IMR-90 (cell line): ENCODE measurements at regions not wholly inside any gene's neighbourhood (a gene's known extent, or its start where the extent isn't known, plus 50 kb on each side); places are given as distances from the start of the nearest gene placed in this dataset.

Experiments
- ATAC-seq: fragments of 200-7000 bp; cut with Tn5 transposase; 2 replicates; pipeline ENCODE4 v1.9.1; 2020; ENCODE audit warnings: low read depth, mild to moderate bottlenecking, moderate library complexity
- BruUV-seq: library from RNA; stranded (reverse); fragments of 400-500 nt; replicated peaks from 2 replicates; lab custom pipeline; 2021; lab: Mats Ljungman, UMichigan
- CTCF ChIA-PET: fragments of 300-600 bp; formaldehyde crosslinking; extraction: SDS; loops from one replicate; lab custom pipeline; 2021; ENCODE audit warnings: antibody characterized with exemption; lab: Yijun Ruan, JAX
- POLR2A ChIA-PET: fragments of 300-600 bp; sonication (Branson Sonifier 250); formaldehyde crosslinking; loops from one replicate; lab custom pipeline; 2022; ENCODE audit warnings: antibody characterized with exemption; ENCODE audit not compliant: unreplicated experiment; lab: Charles Lee
- DNase-seq: peaks from one replicate; pipeline ENCODE4 v3.0.0; 2013
- H2AFZ ChIP-seq: replicated peaks from 2 replicates; pipeline ENCODE3; 2013; ENCODE audit warnings: low read length, mild to moderate bottlenecking; ENCODE audit not compliant: poor library complexity
- H2AK5ac ChIP-seq: 2 replicates; pipeline ENCODE4 v1.6.1; 2013; ENCODE audit warnings: low read depth, low read length, inconsistent platforms
- H2AK9ac ChIP-seq: replicated peaks from 2 replicates; pipeline ENCODE3; 2013; ENCODE audit warnings: mild to moderate bottlenecking, low read depth, low read length, moderate library complexity; ENCODE audit not compliant: poor library complexity
- H2BK120ac ChIP-seq: 2 replicates; pipeline ENCODE4 v1.6.1; 2013; ENCODE audit warnings: low read depth, low read length, inconsistent platforms
- H2BK15ac ChIP-seq: 3 replicates; pipeline ENCODE4 v1.6.1; 2013; ENCODE audit warnings: low read depth, low read length, inconsistent platforms
- H2BK20ac ChIP-seq: 2 replicates; pipeline ENCODE4 v1.6.1; 2013; ENCODE audit warnings: low read depth, mild to moderate bottlenecking, inconsistent platforms, low read length, moderate library complexity
- H2BK5ac ChIP-seq: 2 replicates; pipeline ENCODE4 v1.6.1; 2013; ENCODE audit warnings: mild to moderate bottlenecking, low read depth, low read length, inconsistent platforms; ENCODE audit not compliant: poor library complexity, severe bottlenecking
- H3K14ac ChIP-seq: replicated peaks from 2 replicates; pipeline ENCODE4 v1.6.1; 2013; ENCODE audit warnings: low read depth, low read length, inconsistent platforms
- H3K18ac ChIP-seq: 2 replicates; pipeline ENCODE4 v1.6.1; 2013; ENCODE audit warnings: low read depth, low read length, control low read depth
- H3K23ac ChIP-seq: 2 replicates; pipeline ENCODE4 v1.6.1; 2013; ENCODE audit warnings: low read depth, low read length, inconsistent platforms
- H3K27ac ChIP-seq: 2 replicates; pipeline ENCODE4 v1.5.1; 2013; ENCODE audit warnings: mild to moderate bottlenecking, control low read depth, low read length; ENCODE audit not compliant: insufficient read depth
- H3K27me3 ChIP-seq: 2 replicates; pipeline ENCODE4 v1.6.1; 2013; ENCODE audit warnings: low read length; ENCODE audit not compliant: control insufficient read depth, insufficient read depth
- H3K36me3 ChIP-seq: 2 replicates; pipeline ENCODE4 v1.6.1; 2013; ENCODE audit warnings: low read length, mixed read lengths; ENCODE audit not compliant: control insufficient read depth, insufficient read depth
- H3K4ac ChIP-seq: 2 replicates; pipeline ENCODE4 v1.6.1; 2013; ENCODE audit warnings: low read depth, low read length, inconsistent platforms
- H3K4me1 ChIP-seq: 2 replicates; pipeline ENCODE4 v1.6.1; 2013; ENCODE audit warnings: low read length, mixed read lengths; ENCODE audit not compliant: control insufficient read depth, insufficient read depth
- H3K4me2 ChIP-seq: 2 replicates; pipeline ENCODE4 v1.6.1; 2013; ENCODE audit warnings: low read depth, mild to moderate bottlenecking, control low read depth, low read length, moderate library complexity
- H3K4me3 ChIP-seq: 2 replicates; pipeline ENCODE4 v1.5.1; 2013; ENCODE audit warnings: low read depth, mild to moderate bottlenecking, control low read depth, low read length, moderate library complexity; ENCODE audit not compliant: insufficient read depth
- H3K56ac ChIP-seq: 2 replicates; pipeline ENCODE4 v1.6.1; 2013; ENCODE audit warnings: low read length, inconsistent platforms; ENCODE audit not compliant: insufficient read depth; ENCODE audit errors: extremely low read depth
- H3K79me1 ChIP-seq, 2 experiments: 2 replicates each; pipeline ENCODE4 v1.6.1; 2013; ENCODE audit warnings: low read length in 2 of 2, inconsistent platforms in 1 of 2, low read depth in 1 of 2
- H3K9ac ChIP-seq: 2 replicates; pipeline ENCODE4 v1.6.1; 2013; ENCODE audit warnings: low read depth, low read length, control low read depth
- H3K9me1 ChIP-seq: 2 replicates; pipeline ENCODE4 v1.6.1; 2013; ENCODE audit warnings: low read length, inconsistent platforms; ENCODE audit not compliant: insufficient read depth
- H3K9me3 ChIP-seq: 2 replicates; pipeline ENCODE4 v1.6.1; 2013; ENCODE audit warnings: low read length; ENCODE audit not compliant: control insufficient read depth, insufficient read depth
- H4K20me1 ChIP-seq: 2 replicates; pipeline ENCODE4 v1.6.1; 2013; ENCODE audit warnings: low read length, inconsistent platforms; ENCODE audit not compliant: insufficient read depth
- H4K5ac ChIP-seq: 2 replicates; pipeline ENCODE4 v1.6.1; 2013; ENCODE audit warnings: mild to moderate bottlenecking, low read depth, low read length, control low read depth
- H4K8ac ChIP-seq, 2 experiments: 2 replicates each; pipeline ENCODE4 v1.6.1; 2013; ENCODE audit warnings: low read depth in 2 of 2, low read length in 2 of 2, control low read depth in 1 of 2, inconsistent platforms in 1 of 2
- H4K91ac ChIP-seq: 2 replicates; pipeline ENCODE4 v1.6.1; 2013; ENCODE audit warnings: low read depth, low read length, inconsistent platforms; ENCODE audit not compliant: insufficient read depth
- BHLHE40 ChIP-seq: fragments of 150-350 bp; IDR thresholded peaks from 2 replicates; pipeline ENCODE4 v1.6.1; 2016; ENCODE audit warnings: mild to moderate bottlenecking, low read depth, low read length
- CEBPB ChIP-seq: IDR thresholded peaks from 2 replicates; pipeline ENCODE4 v1.6.1; 2012; ENCODE audit warnings: low read depth, low read length, improper control_type of control experiment
- CHD1 ChIP-seq: IDR thresholded peaks from 2 replicates; pipeline ENCODE4 v1.6.1; 2012; ENCODE audit warnings: low read depth, low read length, improper control_type of control experiment
- CTCF ChIP-seq: conservative IDR thresholded peaks from 2 replicates; pipeline ENCODE4 v1.5.1; 2012; ENCODE audit warnings: mild to moderate bottlenecking, low read depth, low read length, improper control_type of control experiment
- ELK1 ChIP-seq: fragments of 150-350 bp; IDR thresholded peaks from 2 replicates; pipeline ENCODE4 v1.6.1; 2016; ENCODE audit warnings: low read depth, mild to moderate bottlenecking, low read length, moderate library complexity, borderline replicate concordance
- FOS ChIP-seq: fragments of 150-350 bp; IDR thresholded peaks from 2 replicates; pipeline ENCODE4 v1.6.1; 2016; ENCODE audit warnings: low read depth, low read length
- MAFK ChIP-seq: IDR thresholded peaks from 2 replicates; pipeline ENCODE4 v1.6.1; 2012; ENCODE audit warnings: low read depth, low read length, improper control_type of control experiment
- MAZ ChIP-seq: IDR thresholded peaks from 2 replicates; pipeline ENCODE4 v1.6.1; 2012; ENCODE audit warnings: low read depth, mild to moderate bottlenecking, low read length, improper control_type of control experiment, moderate library complexity, borderline replicate concordance
- MXI1 ChIP-seq: IDR thresholded peaks from 2 replicates; pipeline ENCODE4 v1.6.1; 2012; ENCODE audit warnings: low read depth, mild to moderate bottlenecking, low read length, moderate library complexity, borderline replicate concordance
- NFE2L2 ChIP-seq: fragments of 150-350 bp; IDR thresholded peaks from 2 replicates; pipeline ENCODE4 v1.6.1; 2016; ENCODE audit warnings: low read depth, mild to moderate bottlenecking, low read length
- POLR2A ChIP-seq: IDR thresholded peaks from 2 replicates; pipeline ENCODE4 v1.6.1; 2012; ENCODE audit warnings: mild to moderate bottlenecking, low read depth, low read length
- RAD21 ChIP-seq: IDR thresholded peaks from 2 replicates; pipeline ENCODE4 v1.6.1; 2012; ENCODE audit warnings: low read length, improper control_type of control experiment
- RCOR1 ChIP-seq: IDR thresholded peaks from 2 replicates; pipeline ENCODE4 v1.6.1; 2012; ENCODE audit warnings: mild to moderate bottlenecking, low read length, improper control_type of control experiment; ENCODE audit not compliant: insufficient replicate concordance
- RFX5 ChIP-seq: IDR thresholded peaks from 2 replicates; pipeline ENCODE4 v1.8.0; 2012; ENCODE audit warnings: low read depth, mild to moderate bottlenecking, low read length, moderate library complexity
- SMC3 ChIP-seq: fragments of 150-350 bp; IDR thresholded peaks from 2 replicates; pipeline ENCODE4 v1.6.1; 2016; ENCODE audit warnings: low read depth, mild to moderate bottlenecking, antibody characterized with exemption, low read length, moderate library complexity
- USF2 ChIP-seq: fragments of 150-350 bp; IDR thresholded peaks from 2 replicates; pipeline ENCODE4 v1.6.1; 2017; ENCODE audit warnings: mild to moderate bottlenecking, antibody characterized with exemption, low read length, low read depth
- WGBS, 2 experiments: methylation state at CpG; one replicate each; pipeline versions ENCODE4 v1.1.5 to v1.1.7; 2013; ENCODE audit warnings: missing lambda C conversion rate in 2 of 2; ENCODE audit not compliant: insufficient read length in 1 of 2; ENCODE audit errors: extremely low coverage in 2 of 2; 5-methylcytosine and 5-hydroxymethylcytosine counted together
- dilution Hi-C: fragments of 300-500 bp; cut with HindIII; formaldehyde crosslinking; loops from one replicate; pipeline ENCODE4 v1.14.3; 2018; ENCODE audit warnings: low sequenced_read_pairs; ENCODE audit not compliant: unreplicated experiment
- in situ Hi-C: fragments of 300-500 bp; cut with MboI; formaldehyde crosslinking; loops from 3 replicates; pipeline ENCODE4 v1.14.3; 2019; ENCODE audit warnings: low sequenced_read_pairs, inconsistent platforms, mixed read lengths
- intact Hi-C: fragments of 100-400 bp; cut with micrococcal nuclease; formaldehyde crosslinking; loops from 2 replicates; pipeline ENCODE4 v1.10.0; 2022

- H2BK20ac ChIP-seq, result no peak overlapping the region
- H3K27me3 ChIP-seq, result no peaks in the 10 kb centered on the region
- H3K27ac ChIP-seq, result no peak overlapping the region
- CTCF ChIA-PET, result no interaction called here
- WGBS, 2 experiments, result no CpG with 5 or more reads among the region's 7 CpGs
- dilution Hi-C loops (no loop called here), in situ Hi-C loops (no loop called here), intact Hi-C loops (no loop called here)
- H3K23ac ChIP-seq, result no peak overlapping the region
- no TSS peak for BruUV-seq
- no peaks in the 10 kb centered on the region for H3K36me3 ChIP-seq
- no peak overlapping the region for H3K18ac ChIP-seq
- no peaks in the 10 kb centered on the region for H3K79me1 ChIP-seq
- TF ChIP-seq MAFK (no peak), USF2 (no peak), MXI1 (no peak), MAZ (no peak), CTCF (no peak), SMC3 (no peak), CHD1 (no peak), RCOR1 (no peak), NFE2L2 (no peak), RFX5 (no peak), BHLHE40 (no peak), RAD21 (no peak), ELK1 (no peak), POLR2A (no peak), CEBPB (no peak), FOS (no peak)
- no peak overlapping the region for H4K91ac ChIP-seq
- peaks cover 3% of the 10 kb centered on the region; the same call in 1 of the 2 replicates for H3K9me3 ChIP-seq
- no peak overlapping the region for H3K14ac ChIP-seq
- ATAC-seq (no peak), DNase-seq (no peak)
- H3K9me1 ChIP-seq, result no peaks in the 10 kb centered on the region
- no peak overlapping the region for H4K8ac ChIP-seq
- no peak overlapping the region for H2BK15ac ChIP-seq
- H3K4me3 ChIP-seq, result no peak overlapping the region
- no peak overlapping the region for H3K4ac ChIP-seq
- POLR2A ChIA-PET, result no interaction called here
- no peak overlapping the region for H4K5ac ChIP-seq
- H3K4me1 ChIP-seq, result no peaks in the 10 kb centered on the region
- H2AK9ac ChIP-seq, result no peak overlapping the region
- H2AFZ ChIP-seq, result no peak overlapping the region
- H2AK5ac ChIP-seq, result no peak overlapping the region
- H2BK5ac ChIP-seq, result no peak overlapping the region
- no peaks in the 10 kb centered on the region for H4K20me1 ChIP-seq
- H2BK120ac ChIP-seq, result no peak overlapping the region
- H3K9ac ChIP-seq, result no peak overlapping the region
- H3K4me2 ChIP-seq, result no peak overlapping the region
- no peak overlapping the region for H3K56ac ChIP-seq
Measured at GRCh38 chr6:88268508-88268907, 102.4 kb upstream of the CNR1 start.
